ENCODE measurements at regions not wholly inside any gene's neighbourhood (a gene's known extent, or its start where the extent isn't known, plus 50 kb on each side); places are given as distances from the start of the nearest gene placed in this dataset.

DNA sequence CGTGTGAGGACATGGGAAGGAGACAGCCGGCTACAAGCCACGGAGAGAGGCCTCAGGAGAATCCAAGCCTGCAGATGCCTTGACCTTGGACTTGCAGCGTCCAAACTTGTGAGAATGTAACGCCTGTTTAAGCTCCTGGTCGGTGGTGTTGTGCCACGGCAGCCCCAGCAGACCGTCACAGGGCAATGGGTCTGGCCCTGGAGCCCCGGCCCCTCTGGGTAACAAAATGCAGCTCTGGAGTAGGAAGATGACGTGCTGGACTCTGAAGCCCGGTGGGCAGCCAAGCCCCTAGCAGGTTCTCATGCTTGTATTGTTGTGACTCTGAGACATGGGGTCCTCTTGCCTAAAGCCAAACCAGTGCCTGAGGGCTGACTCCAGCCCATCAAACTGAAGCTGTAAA is 174.7 kb downstream of the IRX2 start:
- Histone ChIP-seq H3K9me3 (ENCODE audit: insufficient read depth, low read length) (no peaks in the 10 kb centered on the region), H3K79me2 (ENCODE audit: low read length) (no peaks in the 10 kb centered on the region), H3K4me2 (ENCODE audit: low read length) (no peak overlapping the region), H3K27ac (ENCODE audit: low read length) (no peak overlapping the region), H3K4me1 (ENCODE audit: low read length) (no peaks in the 10 kb centered on the region), H3K36me3 (replicated peaks; ENCODE audit: low read depth, low read length) (no peaks in the 10 kb centered on the region), H2AFZ (ENCODE audit: low read depth, low read length) (no peak overlapping the region), H3K4me3 (ENCODE audit: low read length) (no peak overlapping the region), H4K20me1 (ENCODE audit: insufficient read depth, low read length) (no peaks in the 10 kb centered on the region), H3K9ac (ENCODE audit: low read length) (no peak overlapping the region), H3K27me3 (ENCODE audit: low read depth, low read length) (no peaks in the 10 kb centered on the region)
- no peak for TF ChIP-seq EZH2phosphoT487 (IDR thresholded peaks at IDR 0.05; ENCODE audit: low read depth)
- TF ChIP-seq, protein P1, sequence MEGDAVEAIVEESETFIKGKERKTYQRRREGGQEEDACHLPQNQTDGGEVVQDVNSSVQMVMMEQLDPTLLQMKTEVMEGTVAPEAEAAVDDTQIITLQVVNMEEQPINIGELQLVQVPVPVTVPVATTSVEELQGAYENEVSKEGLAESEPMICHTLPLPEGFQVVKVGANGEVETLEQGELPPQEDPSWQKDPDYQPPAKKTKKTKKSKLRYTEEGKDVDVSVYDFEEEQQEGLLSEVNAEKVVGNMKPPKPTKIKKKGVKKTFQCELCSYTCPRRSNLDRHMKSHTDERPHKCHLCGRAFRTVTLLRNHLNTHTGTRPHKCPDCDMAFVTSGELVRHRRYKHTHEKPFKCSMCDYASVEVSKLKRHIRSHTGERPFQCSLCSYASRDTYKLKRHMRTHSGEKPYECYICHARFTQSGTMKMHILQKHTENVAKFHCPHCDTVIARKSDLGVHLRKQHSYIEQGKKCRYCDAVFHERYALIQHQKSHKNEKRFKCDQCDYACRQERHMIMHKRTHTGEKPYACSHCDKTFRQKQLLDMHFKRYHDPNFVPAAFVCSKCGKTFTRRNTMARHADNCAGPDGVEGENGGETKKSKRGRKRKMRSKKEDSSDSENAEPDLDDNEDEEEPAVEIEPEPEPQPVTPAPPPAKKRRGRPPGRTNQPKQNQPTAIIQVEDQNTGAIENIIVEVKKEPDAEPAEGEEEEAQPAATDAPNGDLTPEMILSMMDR (IDR thresholded peaks at IDR 0.05; ENCODE audit: low read depth, low read length), result no peak

DNA sequence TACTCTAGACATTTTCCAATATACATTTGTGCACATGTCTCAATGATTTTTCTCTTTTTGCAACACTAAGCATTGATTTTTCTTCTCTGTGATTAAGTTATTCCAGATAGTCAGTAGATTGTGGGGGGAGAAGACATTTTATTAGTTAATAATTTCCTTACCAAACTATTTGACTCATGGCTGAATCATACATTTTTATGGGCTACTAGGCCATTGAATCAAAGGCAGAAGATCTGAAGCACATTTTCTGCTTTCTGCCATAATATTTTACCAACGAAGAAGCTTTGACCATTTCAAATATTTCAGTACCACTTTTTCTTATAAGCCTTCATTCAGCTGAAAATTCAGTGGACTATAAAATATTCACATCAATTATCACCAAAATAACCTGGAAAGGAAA is 175.6 kb downstream of the IRX2 start:
- H3K4me2 ChIP-seq (ENCODE audit: low read length), result no peak overlapping the region
- H3K27ac ChIP-seq (ENCODE audit: low read length), result no peak overlapping the region
- H3K9me3 ChIP-seq (ENCODE audit: insufficient read depth, low read length), result no peaks in the 10 kb centered on the region
- H2AFZ ChIP-seq (ENCODE audit: low read depth, low read length), result no peak overlapping the region
- no peak overlapping the region for H3K4me3 ChIP-seq (ENCODE audit: low read length)
- H3K79me2 ChIP-seq (ENCODE audit: low read length), result no peaks in the 10 kb centered on the region
- H3K27me3 ChIP-seq (ENCODE audit: low read depth, low read length), result no peaks in the 10 kb centered on the region
- TF ChIP-seq, protein P1 (IDR thresholded peaks at IDR 0.05; ENCODE audit: low read depth, low read length), result no peak
- no peak for TF ChIP-seq EZH2phosphoT487 (IDR thresholded peaks at IDR 0.05; ENCODE audit: low read depth)
- no peak overlapping the region for H3K9ac ChIP-seq (ENCODE audit: low read length)
- H4K20me1 ChIP-seq (ENCODE audit: insufficient read depth, low read length), result no peaks in the 10 kb centered on the region
- H3K4me1 ChIP-seq (ENCODE audit: low read length), result no peaks in the 10 kb centered on the region
- no peaks in the 10 kb centered on the region for H3K36me3 ChIP-seq (replicated peaks; ENCODE audit: low read depth, low read length)

DNA sequence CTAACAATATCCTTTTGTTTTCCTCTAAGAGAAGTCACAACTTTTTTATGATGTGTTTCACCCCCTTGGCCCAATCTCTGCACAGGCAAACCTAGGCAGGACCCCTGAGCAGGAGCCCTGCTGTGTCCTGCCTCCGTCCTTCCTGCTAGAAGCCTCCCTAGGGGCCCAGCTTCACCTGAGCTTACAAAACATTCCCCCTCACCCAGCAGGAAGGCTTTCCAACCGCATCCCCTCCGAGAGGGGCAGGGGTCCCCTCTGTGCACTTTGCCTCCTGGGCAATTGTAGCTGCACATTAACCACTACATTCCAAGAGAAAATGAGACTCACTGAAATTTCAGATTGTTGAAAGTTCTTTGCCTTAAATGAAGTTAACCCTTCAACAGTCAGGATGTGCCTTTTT is 176.2 kb downstream of the IRX2 start:
- H4K20me1 ChIP-seq (ENCODE audit: insufficient read depth, low read length), result no peaks in the 10 kb centered on the region
- no peak overlapping the region for H3K9ac ChIP-seq (ENCODE audit: low read length)
- H3K27me3 ChIP-seq (ENCODE audit: low read depth, low read length), result no peaks in the 10 kb centered on the region
- no peak overlapping the region for H2AFZ ChIP-seq (ENCODE audit: low read depth, low read length)
- no peak overlapping the region for H3K27ac ChIP-seq (ENCODE audit: low read length)
- H3K4me3 ChIP-seq (ENCODE audit: low read length), result no peak overlapping the region
- no peak overlapping the region for H3K4me2 ChIP-seq (ENCODE audit: low read length)
- TF ChIP-seq, protein P1 (IDR thresholded peaks at IDR 0.05; ENCODE audit: low read depth, low read length), result no peak
- TF ChIP-seq EZH2phosphoT487 (IDR thresholded peaks at IDR 0.05; ENCODE audit: low read depth), result no peak
- H3K79me2 ChIP-seq (ENCODE audit: low read length), result no peaks in the 10 kb centered on the region
- H3K36me3 ChIP-seq (replicated peaks; ENCODE audit: low read depth, low read length), result no peaks in the 10 kb centered on the region
- no peaks in the 10 kb centered on the region for H3K4me1 ChIP-seq (ENCODE audit: low read length)
- no peaks in the 10 kb centered on the region for H3K9me3 ChIP-seq (ENCODE audit: insufficient read depth, low read length)

DNA sequence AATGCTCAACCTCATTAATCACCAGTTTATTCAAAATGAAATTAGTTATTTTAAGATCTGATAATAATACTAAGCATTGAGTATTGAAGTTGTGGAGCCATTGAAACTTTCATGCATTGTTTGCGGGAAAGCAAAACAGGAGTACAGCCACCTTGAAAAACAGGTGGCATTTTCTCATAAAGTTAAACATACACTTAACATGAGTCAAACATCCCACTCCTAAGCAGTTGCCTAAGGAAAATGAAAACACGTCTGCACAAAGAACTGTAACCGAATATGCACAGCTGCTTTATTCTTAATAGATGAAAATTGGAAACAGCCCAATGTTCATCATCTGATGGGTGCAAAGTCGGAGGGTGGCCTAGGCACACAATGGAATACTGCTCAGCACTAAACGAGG is 177.3 kb downstream of the IRX2 start:
- Histone ChIP-seq H3K4me1 (ENCODE audit: low read length) (no peaks in the 10 kb centered on the region), H3K27ac (ENCODE audit: low read length) (no peak overlapping the region), H3K9me3 (ENCODE audit: insufficient read depth, low read length) (no peaks in the 10 kb centered on the region), H3K27me3 (ENCODE audit: low read depth, low read length) (no peaks in the 10 kb centered on the region), H3K79me2 (ENCODE audit: low read length) (no peaks in the 10 kb centered on the region), H3K4me3 (ENCODE audit: low read length) (no peak overlapping the region), H3K9ac (ENCODE audit: low read length) (no peak overlapping the region), H3K4me2 (ENCODE audit: low read length) (no peak overlapping the region), H4K20me1 (ENCODE audit: insufficient read depth, low read length) (no peaks in the 10 kb centered on the region), H2AFZ (ENCODE audit: low read depth, low read length) (no peak overlapping the region), H3K36me3 (replicated peaks; ENCODE audit: low read depth, low read length) (no peaks in the 10 kb centered on the region)
- TF ChIP-seq, protein P1 (IDR thresholded peaks at IDR 0.05; ENCODE audit: low read depth, low read length), result no peak
- no peak for TF ChIP-seq EZH2phosphoT487 (IDR thresholded peaks at IDR 0.05; ENCODE audit: low read depth)

Data from OCI-LY3 (cell line).